ENCODE measurements at regions not wholly inside any gene's neighbourhood (a gene's known extent, or its start where the extent isn't known, plus 50 kb on each side); places are given as distances from the start of the nearest gene placed in this dataset.
A peak's percentile ranks its signal among the peaks of the same experiment; 100 is the strongest.
"Not testable (repeated sequence)": the region's sequence is repeated elsewhere in the genome, so short reads cannot be mapped to it uniquely, and the experiment has no call there.

DNA sequence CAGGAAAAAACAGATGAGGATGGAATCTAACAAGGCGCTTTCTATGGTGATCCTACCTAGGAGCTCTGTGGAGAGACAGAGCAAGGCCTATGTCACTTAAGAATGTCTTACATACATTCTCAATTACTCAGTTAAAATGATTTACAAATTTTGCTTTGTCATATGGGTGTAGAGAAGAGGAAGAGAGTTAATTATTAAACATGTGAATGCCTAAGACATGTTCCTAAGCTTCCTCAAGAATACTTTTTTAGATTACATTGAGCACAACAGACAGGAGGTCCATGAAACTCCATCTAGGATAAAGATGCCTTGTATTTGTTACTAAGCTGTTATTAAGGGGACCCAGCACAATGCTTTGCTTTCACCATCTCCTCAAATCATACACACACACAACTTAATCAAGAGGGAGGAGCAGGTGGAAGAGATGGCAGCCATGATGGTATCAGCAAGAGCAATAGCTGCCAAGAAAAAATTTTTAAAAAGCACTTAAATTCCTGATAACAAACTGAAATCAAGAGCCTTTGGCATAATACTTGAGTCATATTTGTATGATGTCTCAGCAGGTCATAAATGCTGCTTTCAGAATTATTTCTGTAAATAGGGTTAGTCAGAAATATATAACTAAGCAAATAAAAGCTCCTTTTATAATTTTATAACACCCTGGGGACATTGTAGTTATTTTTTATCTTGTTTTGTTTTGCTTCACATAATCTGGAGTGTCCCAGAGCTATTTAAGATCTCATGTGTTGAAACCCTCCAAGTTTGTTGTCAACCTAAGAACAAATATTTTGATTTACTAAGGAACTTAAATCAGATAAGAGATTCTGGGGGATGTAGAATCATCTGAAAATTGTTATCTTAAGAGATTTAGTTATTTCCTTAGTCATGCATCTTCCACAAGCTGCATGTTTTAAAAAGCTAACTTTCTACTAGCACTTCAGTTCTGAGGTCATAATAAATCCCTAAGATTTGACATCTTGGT is 70.0 kb upstream of the CD2AP start:
- DNase-seq (ENCODE audit: low spot score): no peak

GRCh38 chr6:47413752-47414422 is 63.7 kb upstream of the CD2AP start:
- DNase-seq (ENCODE audit: low spot score): peak; percentile 90

DNA sequence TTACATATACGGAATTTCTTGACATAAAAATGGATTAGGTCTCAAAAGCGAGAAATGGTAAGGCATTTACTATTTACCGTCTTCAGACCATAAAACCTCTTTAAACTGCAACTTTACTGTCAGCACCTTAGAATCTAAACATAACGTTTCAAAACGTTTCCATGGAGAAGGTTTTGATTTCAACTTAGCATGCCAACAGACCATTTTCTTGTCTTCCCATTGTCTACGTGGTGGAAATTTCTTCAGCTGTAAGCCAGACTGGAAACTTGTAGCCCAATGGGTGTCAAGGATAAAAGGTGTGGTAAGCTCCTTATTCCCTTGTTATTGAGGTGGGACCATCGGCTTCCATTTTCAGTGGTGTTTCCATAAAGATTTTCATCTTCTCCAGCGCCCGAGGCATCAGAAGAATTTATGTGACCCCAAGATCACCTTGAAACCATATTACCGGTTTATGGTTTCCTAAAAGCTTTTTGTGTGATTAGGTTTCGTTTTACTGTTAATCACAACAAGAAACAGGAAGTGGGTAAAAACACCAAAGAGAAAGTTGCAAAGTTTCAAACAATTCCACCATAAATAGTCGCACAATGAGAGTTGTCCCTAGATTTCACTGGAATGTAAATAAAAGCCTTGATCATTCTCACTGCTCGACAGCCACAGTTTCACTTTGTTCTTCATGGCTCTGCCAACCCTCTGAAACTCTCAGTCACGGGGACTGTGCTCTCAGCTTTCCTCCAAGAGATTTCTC is 63.0 kb upstream of the CD2AP start:
- DNase-seq (ENCODE audit: low spot score): peak; percentile 51

GRCh38 chr6:47416396-47417345 is 60.9 kb upstream of the CD2AP start:
- no peak for DNase-seq (ENCODE audit: low spot score)

GRCh38 chr6:47419621-47420020 is 58.0 kb upstream of the CD2AP start:
- no peak for DNase-seq (ENCODE audit: low spot score)

GRCh38 chr6:47420394-47421371 is 56.9 kb upstream of the CD2AP start:
- DNase-seq (ENCODE audit: low spot score): no peak

- DNase-seq (ENCODE audit: low spot score): no peak
Observed at GRCh38 chr6:47423079-47423478, 54.5 kb upstream of the CD2AP start.

- no peak for DNase-seq (ENCODE audit: low spot score)
Observed at GRCh38 chr6:47424436-47424836, 53.2 kb upstream of the CD2AP start.

GRCh38 chr6:47425724-47426123 is 51.9 kb upstream of the CD2AP start:
- not testable (repeated sequence) for DNase-seq (ENCODE audit: low spot score)

GRCh38 chr6:47426524-47427302 is 50.9 kb upstream of the CD2AP start:
- DNase-seq (ENCODE audit: low spot score): no peak

GRCh38 chr6:47427680-47428079 is 49.9 kb upstream of the CD2AP start:
- no peak for DNase-seq (ENCODE audit: low spot score)
